ENCODE measurements at regions not wholly inside any gene's neighbourhood (a gene's known extent, or its start where the extent isn't known, plus 50 kb on each side); places are given as distances from the start of the nearest gene placed in this dataset.

DNA sequence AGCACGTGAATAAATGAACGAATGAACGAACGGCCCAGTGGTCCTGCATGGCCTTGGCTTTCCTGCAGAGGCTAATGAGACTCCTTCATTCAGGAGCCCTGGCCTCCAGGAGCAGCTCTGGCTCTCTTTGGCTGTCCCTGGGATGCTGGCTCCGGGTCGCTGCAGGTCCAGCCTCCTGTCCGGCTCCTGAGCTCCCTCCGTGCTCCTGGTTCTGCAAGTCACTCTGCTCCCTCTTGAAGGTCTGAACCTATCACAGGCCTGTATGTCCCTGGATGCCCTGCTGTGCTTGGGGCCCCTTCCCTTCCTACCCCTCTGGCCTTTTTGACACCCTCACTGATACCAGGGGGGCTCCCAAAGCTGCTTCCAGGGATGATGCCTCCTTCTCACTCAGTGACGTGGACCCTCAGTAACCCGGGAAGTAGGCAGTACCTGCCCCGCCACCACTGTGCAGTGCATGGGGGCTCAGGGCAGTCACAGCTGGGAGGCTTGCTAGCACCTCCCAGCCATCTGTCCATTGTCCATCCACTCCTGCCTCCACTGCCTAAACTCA is 133.7 kb upstream of the C14orf180 start:
- TF ChIP-seq, protein P1, sequence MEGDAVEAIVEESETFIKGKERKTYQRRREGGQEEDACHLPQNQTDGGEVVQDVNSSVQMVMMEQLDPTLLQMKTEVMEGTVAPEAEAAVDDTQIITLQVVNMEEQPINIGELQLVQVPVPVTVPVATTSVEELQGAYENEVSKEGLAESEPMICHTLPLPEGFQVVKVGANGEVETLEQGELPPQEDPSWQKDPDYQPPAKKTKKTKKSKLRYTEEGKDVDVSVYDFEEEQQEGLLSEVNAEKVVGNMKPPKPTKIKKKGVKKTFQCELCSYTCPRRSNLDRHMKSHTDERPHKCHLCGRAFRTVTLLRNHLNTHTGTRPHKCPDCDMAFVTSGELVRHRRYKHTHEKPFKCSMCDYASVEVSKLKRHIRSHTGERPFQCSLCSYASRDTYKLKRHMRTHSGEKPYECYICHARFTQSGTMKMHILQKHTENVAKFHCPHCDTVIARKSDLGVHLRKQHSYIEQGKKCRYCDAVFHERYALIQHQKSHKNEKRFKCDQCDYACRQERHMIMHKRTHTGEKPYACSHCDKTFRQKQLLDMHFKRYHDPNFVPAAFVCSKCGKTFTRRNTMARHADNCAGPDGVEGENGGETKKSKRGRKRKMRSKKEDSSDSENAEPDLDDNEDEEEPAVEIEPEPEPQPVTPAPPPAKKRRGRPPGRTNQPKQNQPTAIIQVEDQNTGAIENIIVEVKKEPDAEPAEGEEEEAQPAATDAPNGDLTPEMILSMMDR (IDR thresholded peaks at IDR 0.05): no peak
- TF ChIP-seq POLR2AphosphoS5 (IDR thresholded peaks at IDR 0.05): no peak
- TF ChIP-seq POLR2A (IDR thresholded peaks at IDR 0.05): no peak

Data from breast epithelium (tissue), 3 donors.